WTC11 (cell line): ENCODE measurements at regions not wholly inside any gene's neighbourhood (a gene's known extent, or its start where the extent isn't known, plus 50 kb on each side); places are given as distances from the start of the nearest gene placed in this dataset.

Source experiments
- ATAC-seq: fragments of 200-7000 bp; cut with Tn5 transposase; 2 replicates; pipeline ENCODE4 v1.10.0; 2021; ENCODE audit warnings: mild to moderate bottlenecking, moderate library complexity
- CTCF ChIA-PET: fragments of 300-600 bp; sonication (Branson Sonifier 250); formaldehyde crosslinking; loops from one replicate; lab custom pipeline; 2021; ENCODE audit warnings: antibody characterized with exemption; lab: Charles Lee
- POLR2A ChIA-PET: fragments of 350-600 bp; sonication (Branson Sonifier 250); formaldehyde crosslinking; loops from one replicate; lab custom pipeline; 2021; ENCODE audit warnings: antibody characterized with exemption; lab: Charles Lee
- DNase-seq: peaks from one replicate; pipeline ENCODE4 v3.0.0; 2021; ENCODE audit warnings: low spot score
- H3K27ac Mint-ChIP-seq: 2 replicates; pipeline ENCODE4 v1.8.0; 2021; ENCODE audit warnings: mixed read lengths
- H3K27me3 Mint-ChIP-seq: 2 replicates; pipeline ENCODE4 v1.8.0; 2021; ENCODE audit warnings: low read depth, mild to moderate bottlenecking, moderate library complexity, mixed read lengths
- H3K36me3 Mint-ChIP-seq: 2 replicates; pipeline ENCODE4 v1.8.0; 2021; ENCODE audit warnings: mixed read lengths
- H3K4me1 Mint-ChIP-seq: 2 replicates; pipeline ENCODE4 v1.8.0; 2022; ENCODE audit warnings: mixed read lengths
- H3K4me3 Mint-ChIP-seq: 2 replicates; pipeline ENCODE4 v1.8.0; 2021; ENCODE audit warnings: mild to moderate bottlenecking, moderate library complexity, mixed read lengths
- H3K9me3 Mint-ChIP-seq: 2 replicates; pipeline ENCODE4 v1.8.0; 2021; ENCODE audit warnings: mixed read lengths
- ATF1 ChIP-seq: sonication (generic); formaldehyde crosslinking; IDR thresholded peaks from 2 replicates; pipeline ENCODE4 v1.8.1; 2023; ENCODE audit warnings: mild to moderate bottlenecking, moderate library complexity, missing genetic modification reagents
- ATF2 ChIP-seq: sonication (generic); formaldehyde crosslinking; IDR thresholded peaks from 2 replicates; pipeline ENCODE4 v1.8.1; 2022; ENCODE audit warnings: low read depth, missing genetic modification reagents, borderline replicate concordance
- ATF3 ChIP-seq: sonication (generic); formaldehyde crosslinking; conservative IDR thresholded peaks from 2 replicates; pipeline ENCODE4 v1.8.1; 2022; ENCODE audit warnings: mild to moderate bottlenecking, missing genetic modification reagents
- CREB1 ChIP-seq: sonication (generic); formaldehyde crosslinking; IDR thresholded peaks from 2 replicates; pipeline ENCODE4 v1.8.0; 2023; ENCODE audit warnings: mild to moderate bottlenecking, missing genetic modification reagents
- ELF4 ChIP-seq: sonication (generic); formaldehyde crosslinking; IDR thresholded peaks from 2 replicates; pipeline ENCODE4 v1.8.1; 2022; ENCODE audit warnings: low read depth, mild to moderate bottlenecking, moderate library complexity, missing genetic modification reagents
- EMX1 ChIP-seq: fragments of 250-450 bp; sonication (Bioruptor Pico); IDR thresholded peaks from 2 replicates; pipeline ENCODE4 v1.8.0; 2021; ENCODE audit warnings: mild to moderate bottlenecking
- GABPB1 ChIP-seq: sonication (generic); formaldehyde crosslinking; IDR thresholded peaks from 2 replicates; pipeline ENCODE4 v1.8.1; 2023; ENCODE audit warnings: mild to moderate bottlenecking, missing genetic modification reagents
- IRF1 ChIP-seq: sonication (generic); formaldehyde crosslinking; IDR thresholded peaks from 2 replicates; pipeline ENCODE4 v1.8.0; 2023; ENCODE audit warnings: missing genetic modification reagents
- JAZF1 ChIP-seq: fragments of 250-450 bp; sonication (Bioruptor Pico); IDR thresholded peaks from 2 replicates; pipeline ENCODE4 v1.9.0; 2021; ENCODE audit warnings: moderate library complexity, mild to moderate bottlenecking, inconsistent platforms
- NR1H2 ChIP-seq: sonication (generic); formaldehyde crosslinking; IDR thresholded peaks from 2 replicates; pipeline ENCODE4 v1.9.0; 2021; ENCODE audit warnings: mild to moderate bottlenecking, moderate library complexity, missing genetic modification reagents
- PRRX2 ChIP-seq: fragments of 250-450 bp; sonication (Bioruptor Pico); IDR thresholded peaks from 2 replicates; pipeline ENCODE4 v1.8.0; 2021; ENCODE audit warnings: mild to moderate bottlenecking
- RELA ChIP-seq: sonication (generic); formaldehyde crosslinking; IDR thresholded peaks from 2 replicates; pipeline ENCODE4 v1.8.1; 2022; ENCODE audit warnings: missing genetic modification reagents, mild to moderate bottlenecking, borderline replicate concordance
- TEAD4 ChIP-seq: sonication (generic); formaldehyde crosslinking; IDR thresholded peaks from 2 replicates; pipeline ENCODE4 v1.8.0; 2022; ENCODE audit warnings: mild to moderate bottlenecking, missing genetic modification reagents
- USF2 ChIP-seq: sonication (generic); formaldehyde crosslinking; IDR thresholded peaks from 2 replicates; pipeline ENCODE4 v1.8.1; 2023; ENCODE audit warnings: mild to moderate bottlenecking, missing genetic modification reagents, moderate library complexity
- ZNF121 ChIP-seq: sonication (generic); formaldehyde crosslinking; IDR thresholded peaks from 2 replicates; pipeline ENCODE4 v1.8.0; 2023; ENCODE audit warnings: missing genetic modification reagents
- ZNF232 ChIP-seq: sonication (generic); formaldehyde crosslinking; IDR thresholded peaks from 2 replicates; pipeline ENCODE4 v1.8.0; 2022; ENCODE audit warnings: mild to moderate bottlenecking, missing genetic modification reagents
- ZNF423 ChIP-seq: fragments of 250-450 bp; sonication (Bioruptor Pico); IDR thresholded peaks from 2 replicates; pipeline ENCODE4 v2.1.2; 2022; ENCODE audit warnings: mild to moderate bottlenecking, moderate library complexity
- ZNF512 ChIP-seq: sonication (generic); formaldehyde crosslinking; IDR thresholded peaks from 2 replicates; pipeline ENCODE4 v1.8.1; 2022; ENCODE audit warnings: missing genetic modification reagents, borderline replicate concordance
- ZSCAN18 ChIP-seq: fragments of 250-450 bp; sonication (Bioruptor Pico); IDR thresholded peaks from 2 replicates; pipeline ENCODE4 v2.1.2; 2022; ENCODE audit warnings: mild to moderate bottlenecking, moderate library complexity

GRCh38 chr4:156710365-156711192 is 261.0 kb downstream of the PDGFC start:
- no peaks in the 10 kb centered on the region for H3K36me3 Mint-ChIP-seq
- TF ChIP-seq ATF1: no peak
- no peak for TF ChIP-seq ATF3 (CRISPR knock-in tag)
- no peak for TF ChIP-seq ATF2 (CRISPR knock-in tag)
- TF ChIP-seq ZSCAN18 (CRISPR knock-in tag): no peak
- TF ChIP-seq ZNF232 (CRISPR knock-in tag): no peak
- no peak for TF ChIP-seq NR1H2 (CRISPR knock-in tag)
- TF ChIP-seq GABPB1 (CRISPR knock-in tag): no peak
- no peak for TF ChIP-seq IRF1
- TF ChIP-seq ZNF423 (CRISPR knock-in tag): no peak
- TF ChIP-seq EMX1 (CRISPR knock-in tag): no peak
- TF ChIP-seq ZNF512 (CRISPR knock-in tag): no peak
- TF ChIP-seq RELA: no peak
- CTCF ChIA-PET: no interaction called here
- no peaks in the 10 kb centered on the region for H3K4me1 Mint-ChIP-seq
- H3K27ac Mint-ChIP-seq: no peak overlapping the region
- H3K4me3 Mint-ChIP-seq: no peak overlapping the region
- no peaks in the 10 kb centered on the region for H3K9me3 Mint-ChIP-seq
- no peaks in the 10 kb centered on the region for H3K27me3 Mint-ChIP-seq
- POLR2A ChIA-PET: no interaction called here
- DNase-seq (no peak), ATAC-seq (no peak; the same call in 1 of the 2 replicates)

- ATAC-seq (no peak), DNase-seq (no peak)
- no peaks in the 10 kb centered on the region for H3K4me1 Mint-ChIP-seq
- H3K4me3 Mint-ChIP-seq: no peak overlapping the region
- ChIA-PET POLR2A (no interaction called here), CTCF (no interaction called here)
- TF ChIP-seq GABPB1 (CRISPR knock-in tag): no peak
- no peak for TF ChIP-seq PRRX2 (CRISPR knock-in tag)
- no peak for TF ChIP-seq ZNF121
- no peak for TF ChIP-seq CREB1 (CRISPR knock-in tag)
- no peak for TF ChIP-seq ATF1
- no peak overlapping the region for H3K27ac Mint-ChIP-seq
- H3K27me3 Mint-ChIP-seq: no peaks in the 10 kb centered on the region
- no peaks in the 10 kb centered on the region for H3K9me3 Mint-ChIP-seq
- no peaks in the 10 kb centered on the region for H3K36me3 Mint-ChIP-seq
These were observed 266.3 kb downstream of the PDGFC start for GRCh38 chr4:156705311-156705710.

- DNase-seq (no peak), ATAC-seq (no peak)
- no peaks in the 10 kb centered on the region for H3K36me3 Mint-ChIP-seq
- ChIA-PET POLR2A (no interaction called here), CTCF (no interaction called here)
- no peaks in the 10 kb centered on the region for H3K27me3 Mint-ChIP-seq
- H3K27ac Mint-ChIP-seq: no peak overlapping the region
- no peaks in the 10 kb centered on the region for H3K9me3 Mint-ChIP-seq
- H3K4me1 Mint-ChIP-seq: no peaks in the 10 kb centered on the region
- H3K4me3 Mint-ChIP-seq: no peak overlapping the region
- TF ChIP-seq ATF2 (CRISPR knock-in tag): no peak
- no peak for TF ChIP-seq JAZF1 (CRISPR knock-in tag)
- no peak for TF ChIP-seq ELF4 (CRISPR knock-in tag)
- no peak for TF ChIP-seq TEAD4 (CRISPR knock-in tag)
- no peak for TF ChIP-seq EMX1 (CRISPR knock-in tag)
- no peak for TF ChIP-seq USF2
These were observed 276.4 kb downstream of the PDGFC start for GRCh38 chr4:156695163-156695562.
